Esophagus mucosa (tissue), 1 donor: ENCODE measurements at regions not wholly inside any gene's neighbourhood (a gene's known extent, or its start where the extent isn't known, plus 50 kb on each side); places are given as distances from the start of the nearest gene placed in this dataset.
A peak's percentile ranks its signal among the peaks of the same experiment; 100 is the strongest.

ENCODE experiments used
- ATAC-seq: fragments of 200-7000 bp; cut with Tn5 transposase; one replicate; pipeline ENCODE4 v1.9.1; 2020
- donor health status: DM: yes; HTN: yes; CAD: no.

DNA sequence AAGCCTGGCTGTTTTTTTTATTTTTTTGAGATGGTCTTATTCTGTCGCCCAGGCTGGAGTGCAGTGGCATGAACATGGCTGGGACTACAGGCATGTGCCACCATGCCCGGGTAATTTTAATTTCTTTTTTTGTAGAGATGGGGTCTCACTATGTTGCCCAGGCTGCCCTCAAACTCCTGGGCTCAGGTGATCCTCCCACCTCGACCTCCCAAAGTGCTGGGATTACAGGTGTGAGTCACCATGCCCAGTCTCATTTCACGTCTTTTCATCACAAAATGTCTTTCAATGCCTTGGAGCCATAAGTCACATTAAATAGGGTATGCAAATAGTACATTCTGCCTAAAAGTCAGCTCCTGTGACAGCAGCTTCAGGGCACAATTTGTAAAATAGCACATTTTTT lies 52.8 kb downstream of the SOX2 start:
- no peak for ATAC-seq

DNA sequence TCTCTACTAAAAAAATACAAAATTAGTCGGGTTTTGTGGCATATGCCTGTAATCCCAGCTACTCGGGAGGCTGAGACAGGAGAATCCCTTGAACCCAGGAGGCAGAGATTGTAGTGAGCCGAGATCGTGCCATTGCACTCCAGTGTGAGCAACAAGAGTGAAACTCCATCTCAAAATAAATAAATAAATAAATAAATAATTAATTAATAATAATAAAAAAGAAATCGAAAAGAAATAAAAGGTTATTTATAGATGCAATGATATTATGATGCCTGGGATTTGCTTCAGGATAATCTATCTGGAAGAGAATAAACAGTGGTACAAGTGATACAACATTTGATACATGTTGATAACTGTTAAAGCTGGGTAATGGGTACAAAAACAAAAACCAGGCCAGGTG lies 58.6 kb downstream of the SOX2 start:
- no peak for ATAC-seq

- ATAC-seq: no peak
Observed at GRCh38 chr3:181771120-181771519, 59.4 kb downstream of the SOX2 start.

- ATAC-seq: no peak
Observed at GRCh38 chr3:181772166-181772565, 60.4 kb downstream of the SOX2 start.

- ATAC-seq: no peak
Observed at GRCh38 chr3:181773921-181774320, 62.2 kb downstream of the SOX2 start.

DNA sequence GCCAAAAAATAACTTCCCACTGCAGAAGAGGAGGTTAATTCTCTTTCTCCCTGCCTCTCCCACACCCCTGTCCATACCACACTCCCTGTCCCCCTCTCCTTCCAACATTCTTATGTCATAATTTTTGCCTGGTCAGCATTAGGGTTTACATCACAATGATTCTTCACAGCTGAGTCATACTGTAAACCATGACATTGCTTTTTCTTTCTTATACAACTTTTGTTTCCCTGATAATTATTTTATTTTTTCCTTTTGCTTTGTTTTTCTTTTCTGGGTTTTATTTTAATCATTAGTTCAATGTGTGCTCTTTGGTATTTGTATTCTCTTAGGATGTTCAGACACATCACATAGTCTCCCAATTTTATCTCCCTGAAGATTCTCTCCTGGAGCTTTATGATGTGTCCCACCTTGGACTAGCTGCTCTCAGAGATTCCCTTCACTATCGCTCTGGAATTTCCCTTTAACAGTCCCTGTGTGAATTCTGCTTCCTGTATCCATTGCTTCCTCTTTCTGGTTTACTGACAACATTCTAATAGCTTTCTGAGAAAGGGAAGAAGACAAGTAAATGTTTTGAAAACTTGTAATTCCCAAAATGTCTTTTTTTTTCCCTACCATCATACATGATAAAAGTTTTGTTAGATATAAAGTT lies 70.7 kb downstream of the SOX2 start:
- no peak for ATAC-seq

DNA sequence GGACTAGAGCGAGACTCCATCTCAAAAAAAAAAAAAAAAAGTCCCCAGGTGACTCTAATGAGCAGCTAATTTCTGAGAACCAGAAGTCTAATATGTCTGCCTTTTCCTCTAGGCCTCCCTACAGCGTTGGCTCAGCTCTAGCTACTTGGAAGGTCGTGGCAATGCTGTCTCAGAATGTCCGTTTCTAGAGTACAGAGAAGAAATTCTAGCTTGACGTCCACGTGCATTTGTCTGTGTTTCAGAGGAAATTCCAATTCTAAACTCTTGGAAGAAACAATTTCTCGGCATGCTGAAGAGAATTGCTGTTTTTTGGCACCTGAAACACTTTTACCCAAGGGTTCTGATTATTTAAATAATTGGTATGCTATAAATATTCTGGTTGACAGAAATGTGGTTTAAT lies 78.8 kb downstream of the SOX2 start:
- no peak for ATAC-seq

- ATAC-seq: no peak
Observed at GRCh38 chr3:181791056-181791955, 79.6 kb downstream of the SOX2 start.

GRCh38 chr3:181793006-181793405 lies 81.3 kb downstream of the SOX2 start:
- no peak for ATAC-seq

GRCh38 chr3:181794011-181794790 lies 82.5 kb downstream of the SOX2 start:
- ATAC-seq: no peak

DNA sequence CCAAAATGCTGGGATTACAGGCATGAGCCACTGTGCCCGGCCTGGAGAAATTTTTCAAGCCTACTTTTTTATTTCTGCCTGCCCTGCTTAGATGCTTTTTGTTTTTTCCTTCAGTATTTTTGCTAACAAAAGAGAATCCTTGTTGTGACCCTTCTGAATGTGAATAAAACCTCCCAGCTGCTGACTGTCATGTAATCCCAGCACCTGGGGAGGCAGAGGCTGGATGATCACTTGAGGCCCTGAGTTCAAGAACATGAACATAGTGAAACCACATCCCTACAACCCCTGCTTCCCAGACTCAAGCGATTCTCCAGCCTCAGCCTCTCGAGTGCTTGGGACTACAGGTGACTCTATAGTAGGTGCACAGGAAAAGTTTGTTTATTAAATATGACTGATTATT lies 84.9 kb downstream of the SOX2 start:
- ATAC-seq: no peak

- ATAC-seq: no peak
Observed at GRCh38 chr3:181797431-181797830, 85.7 kb downstream of the SOX2 start.

- no peak for ATAC-seq
Observed at GRCh38 chr3:181805703-181806102, 94.0 kb downstream of the SOX2 start.

DNA sequence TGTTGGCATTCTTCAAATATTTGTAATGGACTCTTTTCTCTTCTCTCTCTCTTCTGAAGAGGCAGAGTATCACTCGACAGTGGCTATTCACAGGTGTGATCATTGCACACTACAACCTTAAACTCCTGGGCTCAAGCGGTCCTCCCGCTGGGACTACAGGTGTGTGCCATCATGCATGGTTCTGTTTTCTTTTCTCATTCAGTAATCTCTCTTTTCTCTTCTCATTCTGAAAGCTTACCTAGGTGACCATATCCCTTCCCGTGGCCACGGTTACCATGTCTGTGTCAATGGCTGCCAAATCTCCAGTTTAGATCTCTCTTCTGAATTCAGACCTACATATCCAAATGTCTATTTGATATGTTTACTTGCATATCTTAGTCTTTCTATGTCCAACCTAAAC lies 96.3 kb downstream of the SOX2 start:
- no peak for ATAC-seq

- no peak for ATAC-seq
Observed at GRCh38 chr3:181823716-181824115, 112.0 kb downstream of the SOX2 start.

DNA sequence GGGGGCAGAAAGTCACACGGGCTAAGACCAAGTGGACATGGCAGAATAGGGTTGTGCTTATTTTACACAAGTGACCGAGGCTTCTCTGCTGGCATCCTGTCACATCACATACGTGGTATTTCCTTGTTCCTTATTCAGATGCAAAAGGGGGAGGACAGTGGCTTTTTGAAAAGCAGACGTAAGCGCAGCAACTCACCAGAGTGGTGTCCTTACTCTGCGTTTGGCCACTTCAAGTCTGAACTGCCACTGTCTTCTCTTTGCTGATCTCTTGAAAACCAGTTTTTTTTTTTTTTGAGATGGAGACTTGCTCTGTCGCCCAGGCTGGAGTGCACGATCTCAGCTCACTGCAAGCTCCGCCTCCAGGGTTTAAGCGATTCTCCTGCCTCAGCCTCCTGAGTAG lies 113.2 kb downstream of the SOX2 start:
- ATAC-seq: no peak

- peak; percentile 23 for ATAC-seq
Observed at GRCh38 chr3:181839039-181839915, 127.6 kb downstream of the SOX2 start.

- no peak for ATAC-seq
Observed at GRCh38 chr3:181839916-181840297, 128.2 kb downstream of the SOX2 start.

GRCh38 chr3:181844211-181844610 lies 132.5 kb downstream of the SOX2 start:
- no peak for ATAC-seq

- peak; percentile 56 for ATAC-seq
Observed at GRCh38 chr3:181847276-181847675, 135.6 kb downstream of the SOX2 start.

DNA sequence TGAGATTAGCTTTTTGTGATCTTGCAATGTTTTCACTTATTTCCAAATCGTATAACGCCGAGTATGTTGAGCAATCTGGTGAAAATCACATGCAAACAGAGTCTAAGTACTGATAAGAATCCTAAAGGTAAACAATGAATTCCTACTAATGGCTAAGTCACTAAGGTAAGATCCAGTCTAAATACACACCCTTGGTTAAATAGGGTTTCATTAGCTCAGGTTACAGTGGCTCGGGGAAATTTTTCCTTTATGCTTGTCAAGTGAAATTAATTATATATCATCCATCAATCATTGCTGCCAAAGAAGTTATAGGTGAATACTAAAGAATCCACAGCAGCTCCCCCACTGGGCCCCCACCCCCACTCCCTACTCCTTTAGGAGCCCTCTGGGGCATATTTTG lies 139.3 kb downstream of the SOX2 start:
- ATAC-seq: no peak

GRCh38 chr3:181855825-181856224 lies 144.1 kb downstream of the SOX2 start:
- no peak for ATAC-seq
